Testis (tissue), 2 donors: ENCODE measurements at regions not wholly inside any gene's neighbourhood (a gene's known extent, or its start where the extent isn't known, plus 50 kb on each side); places are given as distances from the start of the nearest gene placed in this dataset.

Source experiments
- DNase-seq: peaks from one replicate; pipeline ENCODE4 v3.0.0-alpha.2; 2019
- H3K27ac ChIP-seq, 2 donors: fragments of 200-600 bp; sonication (generic); one replicate each; pipeline ENCODE4 v1.5.1; 2019
- H3K27me3 ChIP-seq: fragments of 200-600 bp; sonication (generic); one replicate; pipeline ENCODE4 v1.5.1; 2019
- H3K36me3 ChIP-seq: fragments of 200-600 bp; sonication (generic); one replicate; pipeline ENCODE4 v1.5.1; 2017; ENCODE audit warnings: low read depth; ENCODE audit errors: missing control alignments
- H3K4me1 ChIP-seq: fragments of 200-600 bp; sonication (generic); one replicate; pipeline ENCODE4 v1.5.1; 2019
- H3K4me3 ChIP-seq, 2 donors: fragments of 200-600 bp; sonication (generic); one replicate each; pipeline ENCODE4 v1.5.1; 2017 to 2019
- H3K9me3 ChIP-seq: fragments of 200-600 bp; sonication (generic); one replicate; pipeline ENCODE4 v1.5.1; 2017
- POLR2A ChIP-seq: fragments of 450-650 bp; IDR thresholded peaks from one replicate; pipeline ENCODE4 v1.6.1; 2017; ENCODE audit warnings: antibody characterized with exemption, mild to moderate bottlenecking, moderate library complexity
- WGBS, 2 donors: methylation state at CpG; one replicate each; pipeline ENCODE4 v1.1.5; 2018; 5-methylcytosine and 5-hydroxymethylcytosine counted together
- intact Hi-C: fragments of 100-400 bp; cut with DNase I; formaldehyde crosslinking; loops from one replicate; pipeline ENCODE4 v1.15.1; 2023; ENCODE audit warnings: low total_unique reads
- TF ChIP-seq, protein P1 (sequence below), 3 experiments: fragments of 450-650 bp in 2 of 3; fragments of 200-600 bp in 1 of 3; sonication (generic) in 1 of 3; IDR thresholded peaks; one replicate each; pipeline ENCODE4 v1.5.1; 2016 to 2019; ENCODE audit warnings: antibody characterized with exemption in 3 of 3, mild to moderate bottlenecking in 2 of 3, moderate library complexity in 1 of 3

GRCh38 chr11:92523611-92524010 lies 299.0 kb downstream of the FAT3 start:
- TF ChIP-seq, protein P1, sequence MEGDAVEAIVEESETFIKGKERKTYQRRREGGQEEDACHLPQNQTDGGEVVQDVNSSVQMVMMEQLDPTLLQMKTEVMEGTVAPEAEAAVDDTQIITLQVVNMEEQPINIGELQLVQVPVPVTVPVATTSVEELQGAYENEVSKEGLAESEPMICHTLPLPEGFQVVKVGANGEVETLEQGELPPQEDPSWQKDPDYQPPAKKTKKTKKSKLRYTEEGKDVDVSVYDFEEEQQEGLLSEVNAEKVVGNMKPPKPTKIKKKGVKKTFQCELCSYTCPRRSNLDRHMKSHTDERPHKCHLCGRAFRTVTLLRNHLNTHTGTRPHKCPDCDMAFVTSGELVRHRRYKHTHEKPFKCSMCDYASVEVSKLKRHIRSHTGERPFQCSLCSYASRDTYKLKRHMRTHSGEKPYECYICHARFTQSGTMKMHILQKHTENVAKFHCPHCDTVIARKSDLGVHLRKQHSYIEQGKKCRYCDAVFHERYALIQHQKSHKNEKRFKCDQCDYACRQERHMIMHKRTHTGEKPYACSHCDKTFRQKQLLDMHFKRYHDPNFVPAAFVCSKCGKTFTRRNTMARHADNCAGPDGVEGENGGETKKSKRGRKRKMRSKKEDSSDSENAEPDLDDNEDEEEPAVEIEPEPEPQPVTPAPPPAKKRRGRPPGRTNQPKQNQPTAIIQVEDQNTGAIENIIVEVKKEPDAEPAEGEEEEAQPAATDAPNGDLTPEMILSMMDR (IDR thresholded peaks at IDR 0.05), result no peak
- TF ChIP-seq POLR2A, result no peak
- Histone ChIP-seq H3K4me3 (no peak overlapping the region), H3K36me3 (no peaks in the 10 kb centered on the region), H3K27me3 (no peaks in the 10 kb centered on the region), H3K27ac (no peak overlapping the region), H3K4me1 (no peaks in the 10 kb centered on the region), H3K9me3 (no peaks in the 10 kb centered on the region)
- intact Hi-C loops, result no loop called here
- no peak for DNase-seq
- 68 to 76% methylated on average over 3 of the region's 3 CpGs for whole genome bisulfite sequencing, 2 donors

GRCh38 chr11:92524542-92524941 lies 299.9 kb downstream of the FAT3 start:
- Histone ChIP-seq H3K36me3 (no peaks in the 10 kb centered on the region), H3K9me3 (no peaks in the 10 kb centered on the region), H3K4me1 (no peaks in the 10 kb centered on the region), H3K27me3 (no peaks in the 10 kb centered on the region), H3K27ac (no peak overlapping the region), H3K4me3 (no peak overlapping the region)
- intact Hi-C loops, result no loop called here
- 92 to 93% methylated on average over 5 of the region's 5 CpGs for WGBS, 2 donors
- TF ChIP-seq, protein P1 (IDR thresholded peaks at IDR 0.05), result no peak
- no peak for TF ChIP-seq POLR2A
- no peak for DNase-seq

DNA sequence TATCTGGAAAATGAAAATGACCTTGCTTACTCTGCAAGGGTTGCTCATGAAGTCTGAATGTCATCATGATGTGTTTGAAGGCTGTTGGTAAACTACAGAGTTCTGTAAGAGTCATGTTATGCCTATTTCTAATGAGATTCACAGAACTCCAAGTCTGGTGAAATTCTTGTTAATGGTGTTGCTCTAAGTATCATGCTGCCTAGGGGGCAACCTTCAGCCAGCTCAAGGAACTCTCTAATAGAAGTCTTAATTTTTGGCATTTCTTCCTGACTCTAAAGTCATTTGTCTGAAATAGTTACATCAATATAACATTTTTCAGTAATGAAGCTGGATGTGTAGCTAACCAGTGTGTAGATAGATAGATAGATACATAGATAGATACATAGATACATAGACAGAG lies 302.8 kb downstream of the FAT3 start:
- Histone ChIP-seq H3K27ac (no peak overlapping the region), H3K4me3 (no peak overlapping the region), H3K4me1 (no peaks in the 10 kb centered on the region), H3K27me3 (no peaks in the 10 kb centered on the region), H3K36me3 (no peaks in the 10 kb centered on the region), H3K9me3 (no peaks in the 10 kb centered on the region)
- no peak for TF ChIP-seq POLR2A
- TF ChIP-seq, protein P1 (IDR thresholded peaks at IDR 0.05), result no peak
- intact Hi-C loops, result no loop called here
- no peak for DNase-seq

- no peak for DNase-seq
- Histone ChIP-seq H3K36me3 (no peaks in the 10 kb centered on the region), H3K27me3 (no peaks in the 10 kb centered on the region), H3K4me3 (no peak overlapping the region), H3K4me1 (no peaks in the 10 kb centered on the region), H3K9me3 (no peaks in the 10 kb centered on the region), H3K27ac (no peak overlapping the region)
- 51 to 57% methylated on average over 6 of the region's 6 CpGs for WGBS, 2 donors
- intact Hi-C loops, result no loop called here
- TF ChIP-seq POLR2A, result no peak
- TF ChIP-seq, protein P1 (IDR thresholded peaks at IDR 0.05), result no peak
Observed at GRCh38 chr11:92528001-92528400, 303.4 kb downstream of the FAT3 start.

- WGBS, 2 donors, result 84 to 85% methylated on average over 7 of the region's 7 CpGs
- DNase-seq, result no peak
- Histone ChIP-seq H3K4me3 (no peak overlapping the region), H3K9me3 (no peaks in the 10 kb centered on the region), H3K27me3 (no peaks in the 10 kb centered on the region), H3K27ac (no peak overlapping the region), H3K4me1 (no peaks in the 10 kb centered on the region), H3K36me3 (no peaks in the 10 kb centered on the region)
- TF ChIP-seq POLR2A, result no peak
- TF ChIP-seq, protein P1 (IDR thresholded peaks at IDR 0.05), result no peak
- intact Hi-C loops, result no loop called here
Observed at GRCh38 chr11:92531065-92531739, 306.6 kb downstream of the FAT3 start.
